ENCODE measurements at regions not wholly inside any gene's neighbourhood (a gene's known extent, or its start where the extent isn't known, plus 50 kb on each side); places are given as distances from the start of the nearest gene placed in this dataset.

DNA sequence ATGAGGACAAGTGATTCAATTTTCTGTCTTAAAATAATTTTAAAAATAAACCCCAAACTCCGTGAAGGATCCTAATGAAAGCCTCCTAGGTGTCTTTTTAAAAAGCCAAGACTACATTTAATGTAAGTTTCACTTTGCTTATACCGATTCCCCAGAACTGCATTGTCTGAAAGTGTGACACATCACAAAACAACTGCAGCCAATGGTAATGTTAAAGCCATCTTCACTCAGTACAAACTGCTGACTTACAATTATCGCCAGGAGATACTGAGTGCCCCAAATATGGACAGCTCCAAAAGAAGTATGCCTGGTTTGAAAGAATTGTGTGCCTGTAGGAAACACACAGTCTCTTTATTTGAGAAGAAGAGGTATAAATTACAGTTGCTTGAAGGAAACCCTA lies 73.7 kb upstream of the SPANXB1 start:
- ATAC-seq, result no peak
- BruUV-seq (replicated peaks), result no TSS peak
- in situ Hi-C loops (cut with HindIII; ENCODE audit: low pct_unique_long_range_greater_than_20kb, low sequenced_read_pairs), result no loop called here

GRCh38 chrX:140933016-140933415 lies 69.4 kb upstream of the SPANXB1 start:
- no peak overlapping the region for H3K4me3 ChIP-seq (ENCODE audit: low read depth in 2 of 2, low read length in 2 of 2)
- H3K4me1 ChIP-seq (ENCODE audit: control insufficient read depth, insufficient read depth, low read length), result no peaks in the 10 kb centered on the region
- intact Hi-C loops (cut with micrococcal nuclease; ENCODE audit: unreplicated experiment), result no loop called here
- H3K27ac ChIP-seq (ENCODE audit: low read length), result no peak overlapping the region
- TF ChIP-seq REST (IDR thresholded peaks at IDR 0.05; ENCODE audit: insufficient read depth in 1 of 2, low read depth in 2 of 2, low read length in 1 of 2), result no peak
- H3K9me3 ChIP-seq (ENCODE audit: control insufficient read depth, insufficient read depth, low read depth, low read length), result no peaks in the 10 kb centered on the region
- CTCF ChIA-PET, result no interaction called here
- no TSS peak for BruUV-seq (replicated peaks)
- no peak for DNase-seq (ENCODE audit: low read depth, low spot score)
- H3K27me3 ChIP-seq (ENCODE audit: control insufficient read depth, insufficient read depth, low read length), result no peaks in the 10 kb centered on the region
- H3K36me3 ChIP-seq (ENCODE audit: control insufficient read depth, insufficient read depth, low read length), result no peaks in the 10 kb centered on the region
- in situ Hi-C loops (cut with HindIII; ENCODE audit: low pct_unique_long_range_greater_than_20kb, low sequenced_read_pairs), result no loop called here
- POLR2A ChIA-PET, result no interaction called here
- no peak for ATAC-seq

More for the DNA sequence above, 73.7 kb upstream of the SPANXB1 start:
- H3K4me3 ChIP-seq (ENCODE audit: low read depth in 2 of 2, low read length in 2 of 2), result no peak overlapping the region
- DNase-seq (ENCODE audit: low read depth, low spot score), result no peak
- H3K27ac ChIP-seq (ENCODE audit: low read length), result no peak overlapping the region
- ChIA-PET POLR2A (no interaction called here), CTCF (no interaction called here)
- intact Hi-C loops (cut with micrococcal nuclease; ENCODE audit: unreplicated experiment), result no loop called here
- no peaks in the 10 kb centered on the region for H3K9me3 ChIP-seq (ENCODE audit: control insufficient read depth, insufficient read depth, low read depth, low read length)
- H3K36me3 ChIP-seq (ENCODE audit: control insufficient read depth, insufficient read depth, low read length), result no peaks in the 10 kb centered on the region
- H3K27me3 ChIP-seq (ENCODE audit: control insufficient read depth, insufficient read depth, low read length), result no peaks in the 10 kb centered on the region
- no peaks in the 10 kb centered on the region for H3K4me1 ChIP-seq (ENCODE audit: control insufficient read depth, insufficient read depth, low read length)
- TF ChIP-seq POLR2AphosphoS5 (IDR thresholded peaks at IDR 0.05; ENCODE audit: low read depth, low read length), result no peak
- TF ChIP-seq REST (IDR thresholded peaks at IDR 0.05; ENCODE audit: insufficient read depth in 1 of 2, low read depth in 2 of 2, low read length in 1 of 2), result no peak
- TF ChIP-seq CTCF (IDR thresholded peaks at IDR 0.05), result no peak
- TF ChIP-seq SIN3A (IDR thresholded peaks at IDR 0.05; ENCODE audit: borderline replicate concordance, insufficient read depth, low read depth, low read length), result no peak
- no peak for TF ChIP-seq TCF7L2 (IDR thresholded peaks at IDR 0.05; ENCODE audit: low read depth, low read length)
